TTC549 (cell line): ENCODE measurements at regions not wholly inside any gene's neighbourhood (a gene's known extent, or its start where the extent isn't known, plus 50 kb on each side); places are given as distances from the start of the nearest gene placed in this dataset.
"Not testable (repeated sequence)": the region's sequence is repeated elsewhere in the genome, so short reads cannot be mapped to it uniquely, and the experiment has no call there.

Experiments
- FAIRE-seq: peaks from 2 replicates; lab custom pipeline; 2012; peaks lifted over from hg19 to GRCh38; lab: Jason Lieb, UNC

DNA sequence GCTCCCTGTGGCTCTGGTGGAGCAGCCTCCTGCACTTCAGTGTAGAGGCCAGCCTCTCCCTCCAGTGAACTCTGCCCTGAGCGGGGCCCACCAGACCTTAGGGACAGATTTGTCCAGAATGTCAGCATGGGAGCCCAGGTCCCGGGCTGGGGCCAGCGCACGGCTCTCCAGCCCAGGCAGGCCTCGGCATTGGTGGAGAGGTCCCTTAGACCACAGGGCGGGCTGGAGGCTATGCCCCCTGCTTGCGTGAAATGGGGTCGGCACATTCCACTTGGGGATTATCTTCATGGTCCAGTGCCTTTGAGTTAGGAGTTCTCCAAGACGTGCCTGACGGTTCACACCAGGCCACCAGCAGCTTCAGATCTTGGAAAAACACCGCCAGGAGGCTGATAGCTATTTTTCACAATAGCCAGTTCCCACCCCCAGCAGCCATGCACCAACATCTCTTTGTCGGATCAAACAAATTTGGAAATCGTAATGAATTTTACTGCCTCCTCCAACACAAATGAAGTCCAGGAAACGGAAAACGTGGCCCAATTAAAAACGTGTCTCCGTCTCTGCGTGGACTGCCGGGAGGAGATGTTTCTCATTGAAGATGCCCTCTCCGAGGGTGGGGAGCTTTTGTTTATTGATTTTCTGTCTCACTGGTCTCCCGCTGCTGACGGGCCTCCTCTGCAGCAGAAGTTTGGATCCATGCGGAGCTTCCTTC, 110.0 kb upstream of the CIBAR2 start:
- no peak for FAIRE-seq

- FAIRE-seq = no peak
Observed at GRCh38 chr16:85225257-85225656, 113.0 kb upstream of the CIBAR2 start.

- no peak for FAIRE-seq
Observed at GRCh38 chr16:85225721-85226120, 113.4 kb upstream of the CIBAR2 start.

GRCh38 chr16:85227084-85227945, 115.0 kb upstream of the CIBAR2 start:
- no peak for FAIRE-seq

DNA sequence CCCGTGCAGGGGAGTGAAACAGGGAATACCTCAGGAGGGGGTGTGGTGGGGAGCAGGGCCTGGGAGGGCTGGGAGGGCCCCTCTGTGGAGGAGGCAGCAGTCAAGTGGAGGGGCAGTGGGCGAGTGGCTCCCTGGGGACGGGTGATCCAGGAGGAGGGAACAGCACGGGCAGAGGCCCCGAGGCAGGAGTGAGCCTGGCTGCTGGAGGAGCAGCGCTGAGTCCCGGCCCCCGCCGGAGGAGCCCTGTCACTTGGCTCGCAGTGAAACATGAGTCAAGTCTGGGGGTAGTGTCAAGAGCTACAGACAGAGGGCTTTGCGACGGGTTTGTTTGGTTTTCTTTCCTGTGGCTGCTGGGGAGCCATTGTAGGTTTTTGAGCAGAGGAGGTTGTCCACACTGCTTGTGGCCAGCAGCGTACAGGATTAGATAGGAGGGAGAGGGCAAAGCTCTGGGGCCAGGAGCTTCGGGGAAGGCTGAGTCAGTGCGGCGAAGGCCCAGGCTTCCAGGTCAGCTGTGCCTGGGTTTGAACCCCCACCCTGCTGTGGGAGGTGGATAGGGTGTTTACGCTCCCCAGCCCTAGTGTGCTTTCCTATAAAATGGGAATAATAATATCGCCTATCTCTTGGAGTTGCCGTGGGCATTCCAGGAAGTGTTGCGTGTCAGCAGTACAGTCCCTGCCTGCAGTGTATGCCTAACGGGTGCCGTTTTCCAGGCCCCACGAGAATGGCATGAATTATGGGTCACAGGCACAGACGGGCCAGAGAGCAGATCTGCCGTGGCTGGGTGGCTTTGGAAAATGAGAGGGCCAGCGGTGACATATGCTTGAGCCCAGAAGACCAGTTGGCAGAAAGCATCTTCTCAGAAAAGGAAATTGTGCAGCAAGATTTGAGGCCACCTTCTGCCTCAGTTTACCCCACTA, 115.9 kb upstream of the CIBAR2 start:
- FAIRE-seq = no peak

DNA sequence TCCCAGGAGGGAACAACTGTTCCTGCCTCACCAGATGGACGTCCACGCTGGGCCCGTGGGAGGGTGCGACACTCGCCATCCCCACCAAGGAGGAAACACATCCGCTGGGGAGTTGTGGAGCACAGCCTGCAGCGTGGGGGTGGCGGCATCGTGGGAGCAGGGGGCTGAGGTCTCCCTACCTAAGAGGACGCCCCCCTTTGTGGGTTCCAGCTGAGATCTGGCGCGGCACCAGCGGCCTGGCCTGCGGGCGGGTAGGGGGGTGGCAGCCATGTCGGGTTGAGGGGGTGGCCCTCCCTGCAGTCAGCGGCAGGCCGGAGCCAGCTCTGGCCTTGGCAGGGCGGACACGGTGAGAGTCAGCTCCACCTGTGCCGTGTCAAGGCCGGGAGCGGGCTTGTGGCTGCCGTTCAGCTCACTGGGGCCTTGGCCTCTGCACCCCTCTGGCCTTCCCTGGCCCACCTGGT, 116.7 kb upstream of the CIBAR2 start:
- no peak for FAIRE-seq

DNA sequence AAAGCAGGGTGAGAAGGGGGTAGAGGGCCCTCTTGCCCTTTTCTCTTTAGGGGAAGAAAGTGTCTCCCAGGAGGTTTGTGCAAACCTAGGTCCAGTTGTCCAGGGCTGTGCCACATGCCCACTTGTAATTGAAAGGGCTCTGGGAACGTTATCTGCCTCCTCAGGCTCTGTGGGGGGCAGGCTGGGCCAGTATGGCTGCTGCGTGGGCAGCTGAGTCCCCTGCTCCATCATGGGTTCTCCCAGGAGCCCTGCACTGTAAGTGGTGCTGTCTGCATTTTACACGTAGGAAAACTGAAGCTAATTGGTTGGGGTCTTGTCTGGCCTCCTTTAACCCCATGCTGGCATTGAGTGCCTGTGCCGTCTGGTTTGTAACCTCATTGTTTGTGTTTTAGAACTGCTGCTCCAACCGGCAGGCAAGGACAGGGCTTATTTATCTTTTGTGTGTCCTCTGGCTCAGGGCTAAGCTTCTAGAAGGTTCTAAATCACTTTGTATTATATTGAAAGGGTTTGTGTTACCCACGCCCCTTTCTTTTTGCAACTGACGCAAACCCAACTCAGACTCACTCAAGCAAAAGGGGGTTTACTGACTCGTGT, 117.7 kb upstream of the CIBAR2 start:
- FAIRE-seq = peak; percentile 84

DNA sequence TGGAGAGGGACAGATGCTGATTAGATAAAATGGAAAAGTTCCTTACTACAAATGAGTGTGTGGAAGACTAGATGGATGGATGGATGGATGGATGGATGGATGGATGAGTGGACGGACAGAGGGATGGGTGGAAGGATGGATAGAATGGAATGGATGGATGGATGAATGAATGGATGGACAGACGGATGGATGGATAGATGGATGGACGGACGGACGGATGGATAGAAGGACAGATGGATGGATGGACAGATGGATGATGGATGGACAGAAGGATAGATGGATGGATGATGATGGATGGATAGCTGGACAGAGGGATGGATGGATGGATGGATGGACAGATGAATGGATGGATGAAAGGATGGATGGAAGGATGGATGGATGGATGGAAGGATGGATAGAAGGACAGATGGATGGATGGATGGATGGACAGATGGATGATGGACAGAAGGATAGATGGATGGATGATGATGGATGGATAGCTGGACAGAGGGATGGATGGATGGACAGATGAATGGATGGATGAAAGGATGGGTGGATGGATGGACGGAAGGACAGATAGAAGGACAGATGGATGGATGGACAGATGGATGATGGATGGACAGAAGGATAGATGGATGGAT, 118.6 kb upstream of the CIBAR2 start:
- FAIRE-seq = not testable (repeated sequence)

- no peak for FAIRE-seq
Observed at GRCh38 chr16:85231959-85232358, 119.7 kb upstream of the CIBAR2 start.

DNA sequence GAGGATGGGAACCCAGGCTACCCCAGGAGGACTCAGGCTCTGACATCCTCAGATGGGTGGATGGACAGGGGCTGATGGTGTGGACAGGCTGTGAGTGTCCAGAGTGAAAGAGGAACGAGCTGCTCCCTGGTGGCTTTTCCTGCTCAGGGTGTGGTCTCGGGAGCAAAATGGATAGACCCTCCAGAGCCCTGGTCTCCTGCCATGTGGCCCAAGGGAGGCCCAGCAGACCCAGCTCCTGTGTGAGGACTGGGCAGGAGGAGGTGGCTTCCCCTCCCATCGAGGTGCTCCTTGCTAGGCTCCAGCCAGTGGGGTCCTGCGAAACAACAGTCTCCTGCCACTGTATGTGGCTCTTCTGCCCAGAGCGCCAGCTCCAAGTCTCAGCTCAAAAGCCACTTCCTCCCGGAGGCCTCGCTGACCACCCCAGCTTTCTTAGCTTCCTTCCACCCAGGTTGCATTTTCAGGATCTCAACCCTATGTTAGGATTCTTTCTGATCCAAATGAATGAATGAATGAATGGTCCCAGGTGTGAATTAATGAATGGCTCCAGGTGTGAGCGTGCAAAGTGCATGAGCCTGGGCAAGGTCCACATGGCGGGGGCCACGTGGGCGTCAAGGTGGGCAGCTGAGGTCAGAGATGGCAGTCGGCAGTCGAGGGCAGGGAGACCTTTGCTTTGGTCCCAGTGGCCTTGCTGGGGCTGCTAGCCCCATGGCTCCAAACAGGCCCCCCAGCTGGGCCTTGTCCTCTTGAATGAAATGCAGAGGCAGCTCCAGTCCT, 120.3 kb upstream of the CIBAR2 start:
- no peak for FAIRE-seq

GRCh38 chr16:85233516-85233915, 121.2 kb upstream of the CIBAR2 start:
- FAIRE-seq = no peak

DNA sequence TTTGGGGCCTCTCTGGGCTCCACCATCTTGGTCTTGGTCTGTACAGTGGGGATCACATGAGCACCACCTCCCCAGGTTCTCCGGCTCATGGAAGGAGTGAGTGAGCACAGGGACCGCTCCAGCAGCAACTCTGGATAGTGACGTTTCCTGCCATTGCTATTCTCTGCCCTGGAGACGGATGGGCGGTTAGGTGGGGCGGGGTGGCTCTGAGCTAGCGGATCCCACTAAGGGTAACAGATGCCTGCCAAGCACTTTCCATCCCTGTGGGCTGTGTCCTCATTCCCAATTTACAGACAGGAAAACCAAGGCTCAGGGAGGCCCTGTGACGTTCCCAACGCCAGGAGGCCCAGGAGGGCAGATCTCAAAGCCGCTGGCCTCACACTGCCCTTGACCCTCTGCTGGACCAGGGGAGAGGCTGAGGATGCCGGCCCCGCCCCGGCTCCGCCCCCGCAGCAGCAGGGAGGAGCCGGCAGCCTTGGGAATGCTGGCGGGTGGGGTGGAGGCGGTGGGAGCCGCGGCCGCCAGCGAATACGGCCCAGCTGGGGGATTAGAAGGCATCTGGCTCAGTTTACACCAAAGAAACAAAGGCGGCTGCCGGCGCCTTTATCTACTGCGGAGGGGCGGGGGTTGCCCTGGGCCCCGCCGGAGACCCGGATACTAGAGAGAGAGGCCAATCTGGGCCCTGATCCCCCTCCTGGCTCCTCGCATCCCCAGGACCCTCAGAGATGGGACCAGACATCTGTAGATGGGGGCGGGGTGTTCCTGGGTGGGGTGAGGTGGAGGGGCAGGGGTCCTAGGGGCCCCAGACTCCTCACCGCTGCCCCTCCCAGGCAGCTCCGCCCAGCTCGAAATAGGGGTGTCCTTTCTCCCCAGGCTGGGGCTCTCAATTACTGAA, 122.3 kb upstream of the CIBAR2 start:
- FAIRE-seq = peak; percentile 49

- FAIRE-seq = no peak
Observed at GRCh38 chr16:85235991-85236817, 123.9 kb upstream of the CIBAR2 start.

- FAIRE-seq = no peak
Observed at GRCh38 chr16:85236818-85237150, 124.5 kb upstream of the CIBAR2 start.

GRCh38 chr16:85237817-85238216, 125.5 kb upstream of the CIBAR2 start:
- no peak for FAIRE-seq

GRCh38 chr16:85238233-85238647, 126.0 kb upstream of the CIBAR2 start:
- no peak for FAIRE-seq

GRCh38 chr16:85239239-85239638, 127.0 kb upstream of the CIBAR2 start:
- FAIRE-seq = no peak

DNA sequence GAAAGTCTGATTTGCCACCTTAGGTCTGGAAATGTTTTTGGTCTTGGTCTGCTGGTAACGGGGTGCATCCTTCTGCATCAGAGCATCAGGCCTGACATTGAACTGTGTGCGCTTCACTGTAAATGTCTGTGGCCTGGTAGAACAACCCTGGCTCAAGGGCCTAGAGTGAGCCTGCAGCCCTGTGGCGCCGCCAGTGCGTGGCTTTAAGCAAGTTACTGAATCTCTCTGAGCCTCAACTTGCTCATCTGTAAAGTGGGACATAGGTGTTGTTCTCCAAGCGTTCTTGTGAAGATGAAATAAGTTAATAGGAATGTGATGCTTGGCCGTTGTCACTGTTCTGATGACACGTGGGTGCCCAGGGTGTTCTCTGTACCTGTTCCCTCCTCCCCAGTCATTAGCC, 127.6 kb upstream of the CIBAR2 start:
- FAIRE-seq = no peak
